ENCODE measurements at regions not wholly inside any gene's neighbourhood (a gene's known extent, or its start where the extent isn't known, plus 50 kb on each side); places are given as distances from the start of the nearest gene placed in this dataset.

DNA sequence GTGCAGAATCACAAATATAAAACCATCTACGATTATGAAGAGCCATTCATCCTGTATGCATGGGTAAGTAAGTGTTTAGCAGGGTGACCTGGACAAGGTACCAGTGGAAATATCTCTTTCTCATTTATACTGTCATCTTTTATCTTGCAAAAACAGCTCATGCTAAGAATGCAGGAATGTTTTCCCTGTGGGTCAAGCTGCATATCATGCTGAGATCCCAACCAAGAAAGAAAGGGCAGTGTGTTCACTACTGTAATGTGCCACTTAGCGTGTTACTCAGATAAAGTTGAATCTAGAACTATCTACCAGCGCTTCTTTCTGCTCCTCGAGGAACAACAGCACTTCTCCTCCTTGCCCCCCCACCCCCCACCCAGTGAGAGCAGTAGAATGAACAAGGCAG, 212.7 kb upstream of the TBL1X start:
- FAIRE-seq, result no peak
- H3K27ac ChIP-seq (ENCODE audit: low read depth in 1 of 3, low read length in 2 of 3), result no peak overlapping the region
- no peaks in the 10 kb centered on the region for H3K9me3 ChIP-seq (ENCODE audit: control insufficient read depth in 2 of 2, insufficient read depth in 1 of 2, low read depth in 1 of 2, low read length in 1 of 2)
- 57 to 78% (median 70%) methylated on average over 4 of the region's 4 CpGs for WGBS, 3 donors
- no peaks in the 10 kb centered on the region for H3K4me1 ChIP-seq (ENCODE audit: control insufficient read depth in 3 of 3, insufficient read depth in 2 of 3, low read depth in 1 of 3, low read length in 2 of 3)
- no peaks in the 10 kb centered on the region for H3K27me3 ChIP-seq (ENCODE audit: control insufficient read depth in 3 of 3, insufficient read depth in 3 of 3, low read length in 3 of 3)
- no peak for DNase-seq
- H3K36me3 ChIP-seq (ENCODE audit: control insufficient read depth in 3 of 3, insufficient read depth in 2 of 3, low read depth in 1 of 3, low read length in 3 of 3), result no peaks in the 10 kb centered on the region
- no peak overlapping the region for H3K4me3 ChIP-seq (ENCODE audit: low read depth in 1 of 3, low read length in 3 of 3)

DNA sequence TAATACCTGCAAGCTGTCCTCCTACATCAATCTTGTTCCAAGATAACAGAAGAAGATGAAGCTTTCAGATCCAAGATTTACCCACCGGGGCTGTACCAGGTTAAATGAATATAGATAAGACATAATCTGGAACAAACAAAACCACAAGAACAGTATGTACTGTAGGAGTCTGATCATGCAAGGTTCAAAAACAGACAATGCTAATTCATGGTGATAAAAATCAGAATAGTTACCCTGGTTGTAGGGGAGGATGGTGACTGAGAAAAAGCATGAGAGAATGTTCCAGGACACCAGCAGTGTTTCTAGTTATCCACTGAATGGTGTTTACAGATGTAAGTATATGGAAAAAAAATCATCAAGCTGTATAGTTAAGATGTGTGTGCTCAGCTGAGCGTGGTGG, 211.6 kb upstream of the TBL1X start:
- H3K27me3 ChIP-seq (ENCODE audit: control insufficient read depth in 3 of 3, insufficient read depth in 3 of 3, low read length in 3 of 3), result no peaks in the 10 kb centered on the region
- H3K4me1 ChIP-seq (ENCODE audit: control insufficient read depth in 3 of 3, insufficient read depth in 2 of 3, low read depth in 1 of 3, low read length in 2 of 3), result no peaks in the 10 kb centered on the region
- no peaks in the 10 kb centered on the region for H3K9me3 ChIP-seq (ENCODE audit: control insufficient read depth in 2 of 2, insufficient read depth in 1 of 2, low read depth in 1 of 2, low read length in 1 of 2)
- DNase-seq (no peak), FAIRE-seq (no peak)
- H3K27ac ChIP-seq (ENCODE audit: low read depth in 1 of 3, low read length in 2 of 3), result no peak overlapping the region
- whole genome bisulfite sequencing, 3 donors, result 18 to 52% (median 52%) methylated on average over 2 of the region's 2 CpGs
- H3K36me3 ChIP-seq (ENCODE audit: control insufficient read depth in 3 of 3, insufficient read depth in 2 of 3, low read depth in 1 of 3, low read length in 3 of 3), result no peaks in the 10 kb centered on the region
- H3K4me3 ChIP-seq (ENCODE audit: low read depth in 1 of 3, low read length in 3 of 3), result no peak overlapping the region

DNA sequence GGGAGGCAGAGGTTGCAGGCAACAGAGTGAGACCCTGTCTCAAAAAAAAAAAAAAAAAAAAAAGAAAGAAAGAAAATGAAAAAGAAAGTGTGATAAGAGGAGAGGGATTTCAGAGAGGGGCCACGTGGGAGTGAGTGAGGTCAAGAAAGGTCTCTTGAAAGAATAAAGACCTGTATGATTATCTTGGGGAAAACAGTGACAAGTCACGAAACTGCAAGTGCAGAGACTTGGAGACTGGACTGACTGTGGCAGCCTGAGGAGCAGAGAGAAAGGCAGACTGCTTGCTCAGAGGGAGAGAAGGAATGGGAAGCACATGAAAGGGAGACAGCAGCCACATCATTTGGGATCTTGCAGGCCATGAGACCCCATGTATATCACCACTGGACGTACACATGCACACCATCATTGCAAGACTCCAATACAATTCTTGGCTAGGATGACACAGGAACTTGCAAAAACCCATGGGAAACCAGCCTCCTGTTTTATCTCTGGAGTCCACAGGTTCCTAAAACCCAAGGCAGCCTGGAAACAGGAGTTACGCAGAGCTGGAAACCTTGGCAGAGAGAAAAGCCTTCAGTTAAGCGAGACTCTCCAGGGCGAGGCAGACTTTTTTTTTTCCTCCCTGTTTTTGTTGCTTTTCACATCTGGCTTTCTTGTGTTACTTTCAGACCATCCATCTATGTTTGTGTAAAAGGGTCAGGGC, 207.0 kb upstream of the TBL1X start:
- Histone ChIP-seq H3K27me3 (ENCODE audit: control insufficient read depth in 3 of 3, insufficient read depth in 3 of 3, low read length in 3 of 3) (no peaks in the 10 kb centered on the region), H3K27ac (ENCODE audit: low read depth in 1 of 3, low read length in 2 of 3) (no peak overlapping the region), H3K9me3 (ENCODE audit: control insufficient read depth in 2 of 2, insufficient read depth in 1 of 2, low read depth in 1 of 2, low read length in 1 of 2) (no peaks in the 10 kb centered on the region), H3K36me3 (ENCODE audit: control insufficient read depth in 3 of 3, insufficient read depth in 2 of 3, low read depth in 1 of 3, low read length in 3 of 3) (no peaks in the 10 kb centered on the region), H3K4me1 (ENCODE audit: control insufficient read depth in 3 of 3, insufficient read depth in 2 of 3, low read depth in 1 of 3, low read length in 2 of 3) (no peaks in the 10 kb centered on the region), H3K4me3 (ENCODE audit: low read depth in 1 of 3, low read length in 3 of 3) (no peak overlapping the region)
- FAIRE-seq, result no peak
- no peak for DNase-seq
- 73 to 77% (median 75%) methylated on average over 6 of the region's 6 CpGs for WGBS, 3 donors

DNA sequence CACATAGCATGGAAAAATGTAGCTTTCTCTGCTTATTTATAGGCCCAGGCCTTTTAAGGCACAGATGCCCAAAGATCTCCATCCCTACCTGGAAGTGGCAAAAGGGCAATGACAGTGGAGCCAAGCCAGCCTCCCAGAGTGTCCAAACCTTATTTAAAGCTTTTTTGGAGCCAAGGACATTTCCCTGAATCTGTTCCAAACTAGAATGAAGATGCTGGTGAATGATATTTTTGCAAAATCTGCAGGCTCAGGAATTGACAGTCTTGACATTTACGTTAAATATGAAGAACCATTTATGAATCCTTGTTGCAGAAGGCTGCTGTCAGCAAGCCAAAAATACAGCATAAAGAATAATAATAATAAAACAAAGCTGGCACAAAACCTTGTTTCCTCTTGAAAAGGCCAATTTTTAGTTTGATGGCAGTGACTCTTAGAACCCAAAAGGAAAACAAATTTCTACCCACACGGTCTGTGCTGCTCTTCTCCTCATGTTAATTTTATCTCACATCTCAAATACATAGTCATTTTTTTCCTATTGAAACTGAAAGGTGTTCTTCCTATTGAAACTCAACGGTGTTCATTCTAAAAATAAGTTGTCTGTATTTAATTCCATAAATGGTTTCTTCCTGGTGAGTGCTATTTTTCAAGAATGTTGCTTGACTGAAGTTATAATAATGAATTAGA, 206.3 kb upstream of the TBL1X start:
- FAIRE-seq, result no peak
- no peak overlapping the region for H3K27ac ChIP-seq (ENCODE audit: low read depth in 1 of 3, low read length in 2 of 3)
- WGBS, 3 donors, result 44 to 67% (median 65%) methylated on average over 3 of the region's 3 CpGs

DNA sequence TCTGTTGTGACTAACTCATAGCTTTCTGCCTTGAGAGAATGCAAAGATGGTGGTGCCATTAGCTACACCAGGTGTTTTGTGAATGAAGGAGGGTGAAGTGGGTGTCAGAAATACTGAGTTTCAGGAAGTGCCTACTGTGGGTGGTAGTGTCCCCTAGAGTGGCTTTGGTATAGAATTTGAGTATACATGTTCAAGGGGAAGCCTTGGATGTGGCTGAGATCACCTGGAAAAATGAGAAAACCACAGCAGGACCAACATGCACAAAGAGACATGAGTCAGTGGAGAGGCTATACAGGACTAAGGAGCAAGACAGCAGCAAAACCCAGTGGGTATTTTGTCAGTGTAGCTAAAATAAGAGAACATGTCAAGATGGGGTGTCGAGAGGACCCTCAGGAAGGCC, 204.3 kb upstream of the TBL1X start:
- H3K27ac ChIP-seq (ENCODE audit: low read depth in 1 of 3, low read length in 2 of 3), result no peak overlapping the region
- WGBS, 3 donors, result 57 to 76% (median 67%) methylated on average over 1 of the region's 1 CpG
- H3K4me3 ChIP-seq (ENCODE audit: low read depth in 1 of 3, low read length in 3 of 3), result no peak overlapping the region
- DNase-seq (no peak), FAIRE-seq (no peak)
- no peaks in the 10 kb centered on the region for H3K9me3 ChIP-seq (ENCODE audit: control insufficient read depth in 2 of 2, insufficient read depth in 1 of 2, low read depth in 1 of 2, low read length in 1 of 2)
- H3K4me1 ChIP-seq (ENCODE audit: control insufficient read depth in 3 of 3, insufficient read depth in 2 of 3, low read depth in 1 of 3, low read length in 2 of 3), result no peaks in the 10 kb centered on the region
- no peaks in the 10 kb centered on the region for H3K36me3 ChIP-seq (ENCODE audit: control insufficient read depth in 3 of 3, insufficient read depth in 2 of 3, low read depth in 1 of 3, low read length in 3 of 3)
- no peaks in the 10 kb centered on the region for H3K27me3 ChIP-seq (ENCODE audit: control insufficient read depth in 3 of 3, insufficient read depth in 3 of 3, low read length in 3 of 3)

More for the DNA sequence above, 206.3 kb upstream of the TBL1X start:
- Histone ChIP-seq H3K36me3 (ENCODE audit: control insufficient read depth in 3 of 3, insufficient read depth in 2 of 3, low read depth in 1 of 3, low read length in 3 of 3) (no peaks in the 10 kb centered on the region), H3K4me3 (ENCODE audit: low read depth in 1 of 3, low read length in 3 of 3) (no peak overlapping the region), H3K4me1 (ENCODE audit: control insufficient read depth in 3 of 3, insufficient read depth in 2 of 3, low read depth in 1 of 3, low read length in 2 of 3) (no peaks in the 10 kb centered on the region), H3K27me3 (ENCODE audit: control insufficient read depth in 3 of 3, insufficient read depth in 3 of 3, low read length in 3 of 3) (no peaks in the 10 kb centered on the region), H3K9me3 (ENCODE audit: control insufficient read depth in 2 of 2, insufficient read depth in 1 of 2, low read depth in 1 of 2, low read length in 1 of 2) (no peaks in the 10 kb centered on the region)
- no peak for DNase-seq

DNA sequence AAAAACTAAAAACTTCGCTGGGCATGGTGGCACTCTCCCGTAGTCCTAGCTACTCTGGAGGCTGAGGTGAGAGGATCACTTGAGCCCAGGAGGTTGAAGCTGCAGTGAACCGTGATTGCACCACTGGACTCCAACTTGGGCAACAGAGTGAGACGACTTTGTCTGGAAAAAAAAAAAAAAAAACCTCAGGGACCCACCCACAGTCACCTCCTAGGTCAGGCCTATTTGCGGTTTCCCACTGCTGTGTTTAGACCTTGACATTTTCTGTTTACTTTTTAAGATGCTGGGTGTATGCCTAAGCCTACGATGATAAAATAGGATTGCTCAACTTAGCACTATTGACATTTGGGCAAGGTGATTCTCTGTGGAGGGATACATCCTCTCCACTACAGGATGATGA, 197.4 kb upstream of the TBL1X start:
- FAIRE-seq (no peak), DNase-seq (no peak)
- no peak overlapping the region for H3K27ac ChIP-seq (ENCODE audit: low read depth in 1 of 3, low read length in 2 of 3)
- WGBS, 3 donors, result 32 to 51% (median 42%) methylated on average over 6 of the region's 6 CpGs
- H3K9me3 ChIP-seq (ENCODE audit: control insufficient read depth in 2 of 2, insufficient read depth in 1 of 2, low read depth in 1 of 2, low read length in 1 of 2), result no peaks in the 10 kb centered on the region
- no peak overlapping the region for H3K4me3 ChIP-seq (ENCODE audit: low read depth in 1 of 3, low read length in 3 of 3)
- no peaks in the 10 kb centered on the region for H3K27me3 ChIP-seq (ENCODE audit: control insufficient read depth in 3 of 3, insufficient read depth in 3 of 3, low read length in 3 of 3)
- H3K36me3 ChIP-seq (ENCODE audit: control insufficient read depth in 3 of 3, insufficient read depth in 2 of 3, low read depth in 1 of 3, low read length in 3 of 3), result no peaks in the 10 kb centered on the region
- H3K4me1 ChIP-seq (ENCODE audit: control insufficient read depth in 3 of 3, insufficient read depth in 2 of 3, low read depth in 1 of 3, low read length in 2 of 3), result no peaks in the 10 kb centered on the region

DNA sequence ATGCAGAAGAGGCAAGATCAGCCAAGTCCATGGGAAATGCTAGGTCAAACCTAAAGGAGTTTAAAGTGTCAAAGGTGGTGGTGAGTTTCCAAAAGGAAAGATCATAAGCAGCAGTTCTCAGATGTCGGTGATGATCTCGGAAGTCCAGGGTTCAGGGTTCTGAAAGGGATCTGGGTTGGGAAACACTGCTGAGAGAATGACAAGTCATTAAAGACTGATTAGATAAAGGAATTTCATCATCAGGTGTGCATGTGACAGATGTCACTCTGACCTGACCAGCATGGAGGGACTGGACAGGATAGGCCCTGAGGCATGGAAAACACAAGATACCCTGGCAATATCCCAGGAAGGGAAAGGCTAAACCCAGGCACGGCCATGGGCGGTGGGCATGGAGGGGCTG, 195.7 kb upstream of the TBL1X start:
- peak; percentile 0 to 36 for DNase-seq
- FAIRE-seq, result no peak
- Histone ChIP-seq H3K36me3 (ENCODE audit: control insufficient read depth in 3 of 3, insufficient read depth in 2 of 3, low read depth in 1 of 3, low read length in 3 of 3) (no peaks in the 10 kb centered on the region), H3K9me3 (ENCODE audit: control insufficient read depth in 2 of 2, insufficient read depth in 1 of 2, low read depth in 1 of 2, low read length in 1 of 2) (no peaks in the 10 kb centered on the region), H3K4me1 (ENCODE audit: control insufficient read depth in 3 of 3, insufficient read depth in 2 of 3, low read depth in 1 of 3, low read length in 2 of 3) (no peaks in the 10 kb centered on the region), H3K4me3 (ENCODE audit: low read depth in 1 of 3, low read length in 3 of 3) (no peak overlapping the region), H3K27me3 (ENCODE audit: control insufficient read depth in 3 of 3, insufficient read depth in 3 of 3, low read length in 3 of 3) (no peaks in the 10 kb centered on the region), H3K27ac (ENCODE audit: low read depth in 1 of 3, low read length in 2 of 3) (no peak overlapping the region)
- 78 to 84% (median 81%) methylated on average over 4 of the region's 4 CpGs for WGBS, 3 donors

DNA sequence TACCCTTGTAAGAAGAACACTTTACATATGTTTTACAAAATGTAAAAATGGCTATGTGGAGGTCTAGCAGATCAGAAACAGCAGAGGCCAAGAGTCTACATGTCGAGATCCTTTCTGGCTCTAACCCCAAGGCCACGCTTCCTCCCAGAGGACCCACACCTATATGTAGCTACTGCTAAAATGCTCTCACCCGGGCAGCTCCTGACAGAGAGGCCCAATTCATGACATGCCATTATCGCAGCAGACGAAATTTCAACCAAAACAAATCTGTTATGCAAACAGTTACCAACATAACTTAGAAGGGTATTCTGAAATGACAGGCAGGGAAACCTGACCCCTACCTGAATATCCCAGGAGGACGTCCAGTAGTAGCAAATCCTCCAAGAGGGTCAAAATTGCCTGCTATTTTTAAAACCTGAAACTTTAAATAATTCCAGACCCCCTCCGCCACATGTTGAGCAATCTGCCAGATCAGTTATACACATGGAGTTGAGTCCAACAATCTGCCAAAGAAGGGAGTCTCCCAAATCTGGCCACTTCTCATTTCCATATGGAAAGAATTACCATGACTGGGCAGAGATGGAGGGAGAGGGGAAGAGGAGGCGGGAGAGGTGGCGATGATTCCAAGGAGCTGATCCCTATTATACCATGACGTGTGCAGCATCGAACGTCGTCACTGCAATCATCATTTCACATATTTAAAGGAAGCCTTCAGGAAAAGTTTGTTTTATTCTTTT, 192.9 kb upstream of the TBL1X start:
- Histone ChIP-seq H3K9me3 (ENCODE audit: control insufficient read depth in 2 of 2, insufficient read depth in 1 of 2, low read depth in 1 of 2, low read length in 1 of 2) (no peaks in the 10 kb centered on the region), H3K4me1 (ENCODE audit: control insufficient read depth in 3 of 3, insufficient read depth in 2 of 3, low read depth in 1 of 3, low read length in 2 of 3) (no peaks in the 10 kb centered on the region), H3K27me3 (ENCODE audit: control insufficient read depth in 3 of 3, insufficient read depth in 3 of 3, low read length in 3 of 3) (no peaks in the 10 kb centered on the region), H3K27ac (ENCODE audit: low read depth in 1 of 3, low read length in 2 of 3) (no peak overlapping the region), H3K4me3 (ENCODE audit: low read depth in 1 of 3, low read length in 3 of 3) (no peak overlapping the region), H3K36me3 (ENCODE audit: control insufficient read depth in 3 of 3, insufficient read depth in 2 of 3, low read depth in 1 of 3, low read length in 3 of 3) (no peaks in the 10 kb centered on the region)
- FAIRE-seq, result no peak
- WGBS, 3 donors, result 79 to 85% (median 81%) methylated on average over 13 of the region's 13 CpGs
- no peak for DNase-seq

Measured in small intestine (tissue), 7 donors.